Upper lobe of left lung (tissue), 4 donors: ENCODE measurements at regions not wholly inside any gene's neighbourhood (a gene's known extent, or its start where the extent isn't known, plus 50 kb on each side); places are given as distances from the start of the nearest gene placed in this dataset.

Experiments used
- EP300 ChIP-seq, 4 donors: sonication (generic); formaldehyde crosslinking; IDR thresholded peaks; one replicate each; pipeline ENCODE4 v1.5.1; 2017; ENCODE audit warnings: antibody characterized with exemption in 4 of 4, control low read depth in 2 of 4
- POLR2A ChIP-seq, 4 donors: fragments of 450-650 bp; IDR thresholded peaks; one replicate each; pipeline ENCODE4 v1.5.1; 2016 to 2017; ENCODE audit warnings: antibody characterized with exemption in 4 of 4, mild to moderate bottlenecking in 2 of 4

- no peak for TF ChIP-seq EP300 (IDR thresholded peaks at IDR 0.05)
- TF ChIP-seq POLR2A (IDR thresholded peaks at IDR 0.05): no peak
These were observed 102.2 kb upstream of the ATP6AP2 start for GRCh38 chrX:40478474-40479065.
